PC-3 (cell line): ENCODE measurements at regions not wholly inside any gene's neighbourhood (a gene's known extent, or its start where the extent isn't known, plus 50 kb on each side); places are given as distances from the start of the nearest gene placed in this dataset.
A peak's percentile ranks its signal among the peaks of the same experiment; 100 is the strongest.
"Not testable (repeated sequence)": the region's sequence is repeated elsewhere in the genome, so short reads cannot be mapped to it uniquely, and the experiment has no call there.

Experiments
- ATAC-seq: fragments of 200-7000 bp; cut with Tn5 transposase; 2 replicates; pipeline ENCODE4 v1.9.1; 2020; ENCODE audit warnings: mild to moderate bottlenecking, moderate library complexity
- BruUV-seq: library from RNA; stranded (reverse); fragments of 400-500 nt; replicated peaks from 2 replicates; lab custom pipeline; 2021; lab: Mats Ljungman, UMichigan
- CTCF ChIA-PET: fragments of 300-600 bp; sonication (Branson Sonifier 250); formaldehyde crosslinking; loops from one replicate; lab custom pipeline; 2022; ENCODE audit warnings: antibody characterized with exemption; lab: Charles Lee
- POLR2A ChIA-PET: fragments of 300-600 bp; sonication (Branson Sonifier 250); formaldehyde crosslinking; loops from one replicate; lab custom pipeline; 2022; ENCODE audit warnings: antibody characterized with exemption; ENCODE audit not compliant: unreplicated experiment; lab: Charles Lee
- DNase-seq: peaks from one replicate; pipeline ENCODE4 v3.0.0-alpha.2; 2015
- H2AFZ ChIP-seq: fragments of 300-600 bp; sonication (generic); 2 replicates; pipeline ENCODE4 v1.6.0; 2016; ENCODE audit warnings: antibody characterized with exemption, low read length
- H3F3A ChIP-seq: fragments of 300-600 bp; sonication (generic); one replicate; pipeline ENCODE4 v1.6.0; 2017; ENCODE audit warnings: antibody characterized with exemption, low read length, control low read depth, mild to moderate bottlenecking; ENCODE audit not compliant: unreplicated experiment
- H3K27ac ChIP-seq: fragments of 300-600 bp; sonication (generic); 2 replicates; pipeline ENCODE4 v1.5.1; 2016; ENCODE audit warnings: mild to moderate bottlenecking, low read length
- H3K27me3 ChIP-seq: fragments of 300-600 bp; sonication (generic); 2 replicates; pipeline ENCODE4 v1.6.1; 2016; ENCODE audit warnings: low read length, mixed read lengths
- H3K36me3 ChIP-seq: fragments of 300-600 bp; sonication (generic); 2 replicates; pipeline ENCODE4 v1.6.1; 2016; ENCODE audit warnings: low read depth, mixed run types, low read length, mixed read lengths
- H3K4me1 ChIP-seq: fragments of 300-600 bp; sonication (generic); 2 replicates; pipeline ENCODE4 v1.5.1; 2016; ENCODE audit warnings: low read length; ENCODE audit not compliant: insufficient read depth
- H3K4me2 ChIP-seq: fragments of 300-600 bp; sonication (generic); 2 replicates; pipeline ENCODE4 v1.6.0; 2016; ENCODE audit warnings: low read length
- H3K4me3 ChIP-seq: fragments of 300-600 bp; sonication (generic); 2 replicates; pipeline ENCODE4 v1.5.1; 2016; ENCODE audit warnings: mild to moderate bottlenecking, low read length, mixed read lengths
- H3K79me2 ChIP-seq: fragments of 300-600 bp; sonication (generic); 2 replicates; pipeline ENCODE4 v1.6.1; 2017; ENCODE audit warnings: low read length, mixed read lengths
- H3K9ac ChIP-seq: fragments of 300-600 bp; sonication (generic); 2 replicates; pipeline ENCODE4 v1.6.0; 2016; ENCODE audit warnings: mild to moderate bottlenecking, low read length
- H3K9me2 ChIP-seq: fragments of 300-600 bp; sonication (generic); replicated peaks from 2 replicates; pipeline ENCODE4 v1.6.1; 2016; ENCODE audit warnings: mixed run types, low read length, mixed read lengths
- H3K9me3 ChIP-seq: fragments of 300-600 bp; sonication (generic); 2 replicates; pipeline ENCODE4 v1.6.1; 2016; ENCODE audit warnings: low read length, mixed read lengths
- H4K20me1 ChIP-seq: fragments of 300-600 bp; sonication (generic); 2 replicates; pipeline ENCODE4 v1.6.1; 2016; ENCODE audit warnings: low read length, mixed read lengths
- EZH2 ChIP-seq: fragments of 300-600 bp; sonication (generic); IDR thresholded peaks from one replicate; pipeline ENCODE4 v1.6.1; 2017; ENCODE audit warnings: antibody characterized with exemption, mild to moderate bottlenecking, low read length; ENCODE audit not compliant: unreplicated experiment
- EZH2phosphoT487 ChIP-seq: fragments of 300-600 bp; sonication (generic); IDR thresholded peaks from 2 replicates; pipeline ENCODE4 v1.6.1; 2018; ENCODE audit warnings: mild to moderate bottlenecking, antibody characterized with exemption, low read length, borderline replicate concordance
- intact Hi-C: fragments of 100-400 bp; cut with micrococcal nuclease; formaldehyde crosslinking; loops from 2 replicates; pipeline ENCODE4 v1.9.0; 2023
- TF ChIP-seq, protein P1 (sequence below): fragments of 300-600 bp; sonication (generic); conservative IDR thresholded peaks from 2 replicates; pipeline ENCODE4 v1.5.1; 2017; ENCODE audit warnings: antibody characterized with exemption, low read depth, mild to moderate bottlenecking, low read length

DNA sequence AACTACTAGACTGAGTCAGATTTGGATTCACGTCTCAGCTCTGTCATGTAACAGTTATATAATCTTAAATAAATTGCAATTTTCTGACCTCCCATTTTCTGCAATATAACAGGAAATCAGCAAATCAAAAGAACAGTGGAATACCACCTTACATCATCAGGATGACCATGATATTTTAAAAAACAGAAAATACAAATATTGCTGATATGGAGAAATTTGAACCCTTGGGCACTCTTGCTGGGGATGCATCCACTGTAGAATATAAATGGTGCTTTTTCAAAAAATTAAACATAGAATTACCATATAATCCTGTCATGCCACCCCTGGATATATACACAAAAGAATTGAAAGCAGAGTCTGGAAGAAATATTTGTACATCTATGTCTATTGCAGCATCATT lies 982.5 kb downstream of the TBL1XR1 start:
- no TSS peak for BruUV-seq
- ChIA-PET CTCF (no interaction called here), POLR2A (no interaction called here)
- no peak for TF ChIP-seq EZH2phosphoT487
- TF ChIP-seq, protein P1, sequence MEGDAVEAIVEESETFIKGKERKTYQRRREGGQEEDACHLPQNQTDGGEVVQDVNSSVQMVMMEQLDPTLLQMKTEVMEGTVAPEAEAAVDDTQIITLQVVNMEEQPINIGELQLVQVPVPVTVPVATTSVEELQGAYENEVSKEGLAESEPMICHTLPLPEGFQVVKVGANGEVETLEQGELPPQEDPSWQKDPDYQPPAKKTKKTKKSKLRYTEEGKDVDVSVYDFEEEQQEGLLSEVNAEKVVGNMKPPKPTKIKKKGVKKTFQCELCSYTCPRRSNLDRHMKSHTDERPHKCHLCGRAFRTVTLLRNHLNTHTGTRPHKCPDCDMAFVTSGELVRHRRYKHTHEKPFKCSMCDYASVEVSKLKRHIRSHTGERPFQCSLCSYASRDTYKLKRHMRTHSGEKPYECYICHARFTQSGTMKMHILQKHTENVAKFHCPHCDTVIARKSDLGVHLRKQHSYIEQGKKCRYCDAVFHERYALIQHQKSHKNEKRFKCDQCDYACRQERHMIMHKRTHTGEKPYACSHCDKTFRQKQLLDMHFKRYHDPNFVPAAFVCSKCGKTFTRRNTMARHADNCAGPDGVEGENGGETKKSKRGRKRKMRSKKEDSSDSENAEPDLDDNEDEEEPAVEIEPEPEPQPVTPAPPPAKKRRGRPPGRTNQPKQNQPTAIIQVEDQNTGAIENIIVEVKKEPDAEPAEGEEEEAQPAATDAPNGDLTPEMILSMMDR, result no peak
- no peak for TF ChIP-seq EZH2
- DNase-seq (no peak), ATAC-seq (no peak)
- Histone ChIP-seq H3K9ac (no peak overlapping the region), H3K9me3 (no peaks in the 10 kb centered on the region), H3K27me3 (no peaks in the 10 kb centered on the region), H4K20me1 (no peaks in the 10 kb centered on the region), H3K36me3 (no peaks in the 10 kb centered on the region), H3F3A (no peaks in the 10 kb centered on the region), H3K27ac (no peak overlapping the region), H2AFZ (no peak overlapping the region), H3K79me2 (no peaks in the 10 kb centered on the region), H3K4me3 (no peak overlapping the region), H3K9me2 (no peaks in the 10 kb centered on the region), H3K4me1 (no peaks in the 10 kb centered on the region), H3K4me2 (no peak overlapping the region)
- intact Hi-C loops, result no loop called here

- H2AFZ ChIP-seq, H3K4me3 ChIP-seq, H3K4me2 ChIP-seq, H3K79me2 ChIP-seq, H3K9me3 ChIP-seq, BruUV-seq, CTCF ChIA-PET, H4K20me1 ChIP-seq, POLR2A ChIA-PET, H3K27me3 ChIP-seq, H3F3A ChIP-seq, H3K27ac ChIP-seq, DNase-seq, H3K36me3 ChIP-seq, ATAC-seq, H3K9ac ChIP-seq, intact Hi-C loops, H3K9me2 ChIP-seq, H3K4me1 ChIP-seq: not testable (repeated sequence)
Measured at GRCh38 chr3:176213314-176213713, 984.0 kb downstream of the TBL1XR1 start.

DNA sequence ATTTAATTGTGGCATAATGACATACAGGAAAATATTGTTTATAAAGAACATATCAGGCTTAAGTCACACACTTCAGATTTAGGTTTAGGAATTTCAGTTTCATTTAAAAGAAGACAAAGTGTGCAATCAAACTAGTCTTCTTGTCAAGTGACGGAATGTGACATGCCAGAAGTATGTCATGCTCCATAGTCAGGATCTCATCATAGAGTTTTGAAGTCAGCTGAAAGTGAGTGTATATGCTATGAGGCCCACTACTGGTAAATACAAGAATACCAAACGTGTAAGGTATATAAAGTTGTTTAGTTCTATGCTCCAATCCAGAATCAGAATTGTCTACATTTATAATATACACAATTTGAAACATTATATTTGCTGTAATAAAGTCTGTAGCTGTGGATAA lies 988.4 kb downstream of the TBL1XR1 start:
- CTCF ChIA-PET, result no interaction called here

More for the DNA sequence above, 988.4 kb downstream of the TBL1XR1 start:
- Histone ChIP-seq H2AFZ (no peak overlapping the region), H3K9me2 (no peaks in the 10 kb centered on the region), H3K9me3 (no peaks in the 10 kb centered on the region), H3K36me3 (no peaks in the 10 kb centered on the region), H3K4me1 (no peaks in the 10 kb centered on the region), H3K79me2 (no peaks in the 10 kb centered on the region), H3K9ac (no peak overlapping the region), H4K20me1 (no peaks in the 10 kb centered on the region), H3K4me3 (no peak overlapping the region), H3K27me3 (no peaks in the 10 kb centered on the region), H3K27ac (no peak overlapping the region), H3K4me2 (no peak overlapping the region), H3F3A (no peaks in the 10 kb centered on the region)
- ATAC-seq (no peak), DNase-seq (peak; percentile 14)
- no TSS peak for BruUV-seq
- intact Hi-C loops, result no loop called here
- TF ChIP-seq EZH2phosphoT487, result no peak
- TF ChIP-seq, protein P1, result peak; percentile 51
- POLR2A ChIA-PET, result no interaction called here
